Esophagus squamous epithelium (tissue), 5 donors: ENCODE measurements at regions not wholly inside any gene's neighbourhood (a gene's known extent, or its start where the extent isn't known, plus 50 kb on each side); places are given as distances from the start of the nearest gene placed in this dataset.

ENCODE experiments used
- DNase-seq: peaks from one replicate; lab custom pipeline; 2025; lab: John Stamatoyannopoulos, UW
- H3K27ac ChIP-seq, 4 donors: fragments of 200-600 bp; sonication (generic); one replicate each; pipeline ENCODE4 v1.5.1; 2016 to 2019; ENCODE audit warnings: mild to moderate bottlenecking in 1 of 4
- H3K27me3 ChIP-seq, 4 donors: fragments of 200-600 bp; sonication (generic); 1 replicate in 3 of 4; 2 replicates in 1 of 4; pipeline versions ENCODE4 v1.5.1 to v1.6.0; 2017 to 2021; ENCODE audit warnings: antibody characterized with exemption in 1 of 4
- H3K36me3 ChIP-seq, 3 donors: fragments of 200-600 bp; sonication (generic); one replicate each; pipeline ENCODE4 v1.5.1; 2016 to 2019
- H3K4me1 ChIP-seq, 3 donors: fragments of 200-600 bp; sonication (generic); one replicate each; pipeline ENCODE4 v1.5.1; 2017 to 2019
- H3K4me3 ChIP-seq, 4 donors: fragments of 200-600 bp; sonication (generic); 1 replicate in 3 of 4; 2 replicates in 1 of 4; pipeline ENCODE4 v1.5.1; 2016 to 2019; ENCODE audit warnings: mild to moderate bottlenecking in 2 of 4, moderate library complexity in 1 of 4
- H3K9me3 ChIP-seq, 3 donors: fragments of 200-600 bp; sonication (generic); one replicate each; pipeline ENCODE4 v1.5.1; 2016 to 2019
- CTCF ChIP-seq, 6 experiments: fragments of 450-650 bp in 4 of 6; fragments of 200-600 bp in 2 of 6; sonication (generic) in 2 of 6; IDR thresholded peaks; one replicate each; pipeline ENCODE4 v1.5.1; 2016 to 2019; ENCODE audit warnings: antibody characterized with exemption in 6 of 6, mild to moderate bottlenecking in 4 of 6, moderate library complexity in 4 of 6
- POLR2A ChIP-seq, 4 donors: fragments of 450-650 bp; IDR thresholded peaks; one replicate each; pipeline ENCODE4 v1.6.1; 2017; ENCODE audit warnings: antibody characterized with exemption in 4 of 4, mild to moderate bottlenecking in 4 of 4, moderate library complexity in 3 of 4
- WGBS, 2 donors: methylation state at CpG; one replicate each; pipeline ENCODE4 v1.1.5; 2018; 5-methylcytosine and 5-hydroxymethylcytosine counted together
- intact Hi-C: fragments of 100-400 bp; cut with DNase I; formaldehyde crosslinking; loops from one replicate; pipeline ENCODE4 v1.15.0; 2022
- donor health status: DM: yes; HTN: yes; CAD: no.

DNA sequence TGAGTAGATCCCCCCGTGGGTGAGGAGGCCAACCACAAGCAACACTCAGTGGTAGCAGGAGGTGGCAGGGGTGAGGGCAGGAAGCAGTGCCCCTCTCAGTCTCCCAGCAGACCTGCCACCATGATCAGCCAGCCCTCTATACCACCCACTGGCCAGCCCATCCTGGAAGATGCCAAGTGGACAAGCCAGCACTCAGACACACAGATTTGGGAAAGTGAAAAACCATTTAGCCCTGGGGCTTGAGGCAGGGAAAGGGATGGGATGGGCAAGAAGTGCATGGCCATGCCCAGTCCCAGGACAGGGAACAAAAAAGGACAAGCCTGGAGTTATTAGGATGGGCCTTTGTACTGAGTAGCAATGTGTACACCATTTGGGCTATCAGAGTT lies 76.9 kb downstream of the HFE start:
- H3K27me3 ChIP-seq: no peaks in the 10 kb centered on the region
- no peak overlapping the region for H3K4me3 ChIP-seq
- H3K4me1 ChIP-seq: peaks cover 0 to 22% (median 9%) of the 10 kb centered on the region in 3 donors
- H3K27ac ChIP-seq: no peak overlapping the region
- intact Hi-C loops: no loop called here
- WGBS, 2 donors: 56 to 64% methylated on average over 1 of the region's 1 CpG
- TF ChIP-seq POLR2A (IDR thresholded peaks at IDR 0.05) (no peak), CTCF (IDR thresholded peaks at IDR 0.05) (no peak)
- peaks cover 0 to 22% (median 0%) of the 10 kb centered on the region in 3 donors for H3K36me3 ChIP-seq
- H3K9me3 ChIP-seq: no peaks in the 10 kb centered on the region
- DNase-seq: no peak

DNA sequence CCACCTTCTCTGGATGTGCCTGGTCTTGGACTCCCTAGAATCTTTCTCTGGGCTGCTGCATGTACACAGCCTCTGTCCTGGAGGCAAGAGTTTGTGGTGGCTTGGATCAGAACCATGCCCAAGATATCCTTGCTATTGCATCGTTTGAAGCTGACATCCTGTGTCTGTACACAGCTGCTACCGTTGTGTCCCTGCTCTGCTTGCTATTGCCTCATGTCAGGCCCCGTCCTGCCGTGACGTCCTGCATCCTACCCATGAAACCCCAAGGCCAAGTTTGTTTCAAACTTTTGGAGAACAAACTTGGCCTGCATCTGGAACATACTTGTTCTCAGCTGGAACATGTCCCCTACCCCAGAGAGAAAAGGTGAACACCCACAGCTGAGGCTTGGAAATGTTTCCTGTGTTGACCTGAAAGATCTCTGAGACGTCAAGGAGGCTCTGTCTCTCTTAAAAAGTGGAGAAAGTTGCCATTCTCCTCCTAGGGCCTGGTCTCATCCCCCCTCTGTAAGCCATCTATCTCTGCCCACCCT lies 78.1 kb downstream of the HFE start:
- Histone ChIP-seq H3K36me3 (peaks cover 0 to 22% (median 0%) of the 10 kb centered on the region in 3 donors), H3K4me3 (no peak overlapping the region), H3K4me1 (peaks cover 0 to 14% (median under 1%) of the 10 kb centered on the region in 3 donors), H3K9me3 (no peaks in the 10 kb centered on the region), H3K27ac (no peak overlapping the region), H3K27me3 (no peaks in the 10 kb centered on the region)
- TF ChIP-seq CTCF (IDR thresholded peaks at IDR 0.05) (no peak), POLR2A (IDR thresholded peaks at IDR 0.05) (no peak)
- DNase-seq: no peak
- WGBS, 2 donors: 76 to 80% methylated on average over 6 of the region's 6 CpGs
- intact Hi-C loops: no loop called here

GRCh38 chr6:26170181-26170580 lies 83.0 kb downstream of the HFE start:
- DNase-seq: no peak
- TF ChIP-seq POLR2A (IDR thresholded peaks at IDR 0.05) (no peak), CTCF (IDR thresholded peaks at IDR 0.05) (no peak)
- 32 to 33% methylated on average over 2 of the region's 2 CpGs for WGBS, 2 donors
- Histone ChIP-seq H3K9me3 (no peaks in the 10 kb centered on the region), H3K27ac (peak overlapping the region in 2 of 4 donors; percentile 98 to 99), H3K27me3 (peaks cover 0 to 3% (median 0%) of the 10 kb centered on the region in 4 donors), H3K4me3 (no peak overlapping the region), H3K36me3 (peaks cover 0 to 3% (median 0%) of the 10 kb centered on the region in 3 donors), H3K4me1 (peaks cover 0 to 28% (median 14%) of the 10 kb centered on the region in 3 donors)
- intact Hi-C loops: no loop called here

DNA sequence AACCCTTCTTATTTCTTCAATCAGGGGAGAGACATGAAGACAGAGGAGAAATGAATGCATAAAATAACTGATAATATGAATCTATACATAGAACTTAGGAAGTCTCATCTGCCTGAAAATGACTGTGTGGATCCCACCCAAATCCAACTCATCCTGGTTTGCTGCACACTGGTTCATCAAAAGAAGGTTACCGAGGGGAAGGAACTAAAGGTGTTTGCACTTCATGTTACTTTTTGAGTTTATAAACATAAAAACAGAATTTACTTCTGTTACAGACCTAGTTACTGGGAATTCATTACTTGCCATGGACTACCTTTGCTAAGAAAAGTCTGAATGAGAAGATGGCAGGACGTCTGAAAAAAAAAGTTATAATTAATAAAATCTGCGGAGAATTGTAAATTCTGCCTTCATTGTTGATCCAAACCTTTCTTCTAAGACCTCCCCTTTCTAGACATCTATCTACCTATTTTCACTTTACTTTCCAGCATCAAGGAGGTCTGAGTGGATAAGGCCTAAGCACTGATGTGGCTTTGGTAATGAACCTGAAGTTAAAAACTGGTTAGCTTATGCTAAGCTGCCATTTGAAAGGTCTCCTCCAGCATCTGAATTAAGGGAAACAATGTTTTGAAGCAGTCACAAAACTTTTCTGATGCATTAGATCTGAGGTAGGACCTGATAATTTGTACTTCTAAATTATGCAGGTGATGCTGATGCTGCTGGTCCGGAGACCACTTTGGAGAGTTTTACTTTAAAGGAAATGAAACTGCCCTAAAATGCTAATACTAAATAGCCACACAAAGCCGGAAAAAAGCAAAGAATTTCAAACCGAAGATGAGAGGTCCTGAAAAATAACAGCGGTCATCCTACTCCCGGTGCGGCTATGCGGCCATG lies 84.0 kb downstream of the HFE start:
- peak overlapping the region; percentile 95 to 99 (median 98) for H3K27ac ChIP-seq
- peaks cover 0 to 28% (median 14%) of the 10 kb centered on the region in 3 donors for H3K4me1 ChIP-seq
- H3K9me3 ChIP-seq: no peaks in the 10 kb centered on the region
- peaks cover 0 to 3% (median 0%) of the 10 kb centered on the region in 4 donors for H3K27me3 ChIP-seq
- no peak for DNase-seq
- no peaks in the 10 kb centered on the region for H3K36me3 ChIP-seq
- TF ChIP-seq CTCF (IDR thresholded peaks at IDR 0.05) (no peak), POLR2A (IDR thresholded peaks at IDR 0.05) (no peak)
- peak overlapping the region; percentile 59 to 76 (median 72) for H3K4me3 ChIP-seq
- intact Hi-C loops: no loop called here
- WGBS, 2 donors: 13 to 18% methylated on average over 10 of the region's 10 CpGs

- Histone ChIP-seq H3K36me3 (no peaks in the 10 kb centered on the region), H3K4me1 (peaks cover 0 to 28% (median 14%) of the 10 kb centered on the region in 3 donors), H3K9me3 (no peaks in the 10 kb centered on the region), H3K27me3 (peaks cover 0 to 3% (median 0%) of the 10 kb centered on the region in 4 donors), H3K27ac (peak overlapping the region; percentile 95 to 99 (median 98)), H3K4me3 (peak overlapping the region; percentile 59 to 76 (median 72))
- intact Hi-C loops: no loop called here
- 0 to 1% methylated on average over 10 of the region's 10 CpGs for WGBS, 2 donors
- TF ChIP-seq POLR2A (IDR thresholded peaks at IDR 0.05): peak in 1 of 4 donors; percentile 24
- TF ChIP-seq CTCF (IDR thresholded peaks at IDR 0.05): no peak
- no peak for DNase-seq
These were observed 85.4 kb downstream of the HFE start for GRCh38 chr6:26172608-26172968.
